Upper lobe of left lung (tissue), 4 donors: ENCODE measurements at regions not wholly inside any gene's neighbourhood (a gene's known extent, or its start where the extent isn't known, plus 50 kb on each side); places are given as distances from the start of the nearest gene placed in this dataset.

Experiments used
- EP300 ChIP-seq, 4 donors: sonication (generic); formaldehyde crosslinking; IDR thresholded peaks; one replicate each; pipeline ENCODE4 v1.5.1; 2017; ENCODE audit warnings: antibody characterized with exemption in 4 of 4, control low read depth in 2 of 4
- POLR2A ChIP-seq, 4 donors: fragments of 450-650 bp; IDR thresholded peaks; one replicate each; pipeline ENCODE4 v1.5.1; 2016 to 2017; ENCODE audit warnings: antibody characterized with exemption in 4 of 4, mild to moderate bottlenecking in 2 of 4
- POLR2AphosphoS5 ChIP-seq, 2 donors: sonication (generic); formaldehyde crosslinking; IDR thresholded peaks; one replicate each; pipeline ENCODE4 v1.5.1; 2017; ENCODE audit warnings: antibody characterized with exemption in 2 of 2
- TF ChIP-seq, protein P1 (sequence below), 6 experiments: fragments of 450-650 bp in 4 of 6; fragments of 200-600 bp in 2 of 6; sonication (generic) in 2 of 6; IDR thresholded peaks; one replicate each; pipeline ENCODE4 v1.5.1; 2016 to 2019; ENCODE audit warnings: antibody characterized with exemption in 6 of 6

DNA sequence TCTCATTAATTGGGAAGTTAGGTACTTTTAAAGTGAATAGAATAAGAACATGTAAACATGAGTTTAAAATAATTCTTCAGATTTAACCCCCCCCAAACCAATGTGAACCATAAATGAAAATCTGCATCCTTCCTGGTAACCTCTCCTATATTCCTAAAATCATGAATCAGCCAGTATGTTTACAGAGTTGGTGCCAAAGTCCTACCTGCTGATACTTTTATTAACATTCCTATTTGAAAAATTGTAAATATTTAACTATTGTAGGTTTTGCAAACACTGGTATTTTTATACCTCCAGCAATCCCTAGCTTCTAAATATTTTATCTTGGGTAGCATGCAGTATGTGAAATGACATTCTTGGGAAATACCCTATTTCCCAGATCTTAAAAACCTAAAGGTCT, 278.2 kb downstream of the RAB38 start:
- TF ChIP-seq EP300 (IDR thresholded peaks at IDR 0.05) (no peak), POLR2A (IDR thresholded peaks at IDR 0.05) (no peak), POLR2AphosphoS5 (IDR thresholded peaks at IDR 0.05) (no peak)
- TF ChIP-seq, protein P1, sequence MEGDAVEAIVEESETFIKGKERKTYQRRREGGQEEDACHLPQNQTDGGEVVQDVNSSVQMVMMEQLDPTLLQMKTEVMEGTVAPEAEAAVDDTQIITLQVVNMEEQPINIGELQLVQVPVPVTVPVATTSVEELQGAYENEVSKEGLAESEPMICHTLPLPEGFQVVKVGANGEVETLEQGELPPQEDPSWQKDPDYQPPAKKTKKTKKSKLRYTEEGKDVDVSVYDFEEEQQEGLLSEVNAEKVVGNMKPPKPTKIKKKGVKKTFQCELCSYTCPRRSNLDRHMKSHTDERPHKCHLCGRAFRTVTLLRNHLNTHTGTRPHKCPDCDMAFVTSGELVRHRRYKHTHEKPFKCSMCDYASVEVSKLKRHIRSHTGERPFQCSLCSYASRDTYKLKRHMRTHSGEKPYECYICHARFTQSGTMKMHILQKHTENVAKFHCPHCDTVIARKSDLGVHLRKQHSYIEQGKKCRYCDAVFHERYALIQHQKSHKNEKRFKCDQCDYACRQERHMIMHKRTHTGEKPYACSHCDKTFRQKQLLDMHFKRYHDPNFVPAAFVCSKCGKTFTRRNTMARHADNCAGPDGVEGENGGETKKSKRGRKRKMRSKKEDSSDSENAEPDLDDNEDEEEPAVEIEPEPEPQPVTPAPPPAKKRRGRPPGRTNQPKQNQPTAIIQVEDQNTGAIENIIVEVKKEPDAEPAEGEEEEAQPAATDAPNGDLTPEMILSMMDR (IDR thresholded peaks at IDR 0.05) = no peak
